SK-N-SH (cell line): ENCODE measurements at regions not wholly inside any gene's neighbourhood (a gene's known extent, or its start where the extent isn't known, plus 50 kb on each side); places are given as distances from the start of the nearest gene placed in this dataset.

Experiments used
- CTCF ChIA-PET: fragments of 300-600, 350-600 bp; formaldehyde crosslinking; extraction: SDS; loops from one replicate; lab custom pipeline; 2021; lab: Yijun Ruan, JAX
- POLR2A ChIA-PET: fragments of 350-600 bp; sonication (Branson Sonifier 250); formaldehyde crosslinking; extraction: SDS; loops from one replicate; lab custom pipeline; 2020; ENCODE audit warnings: antibody characterized with exemption, inconsistent platforms; lab: Yijun Ruan, JAX
- DNase-seq: peaks from one replicate; pipeline ENCODE4 v3.0.0; 2012
- H2AFZ ChIP-seq: fragments of 200-600 bp; sonication (generic); 2 replicates; pipeline ENCODE4 v1.8.1; 2016; ENCODE audit warnings: antibody characterized with exemption, mild to moderate bottlenecking, low read depth
- H3F3A ChIP-seq: fragments of 200-600 bp; sonication (generic); replicated peaks from 2 replicates; pipeline ENCODE3; 2016; ENCODE audit warnings: antibody characterized with exemption, mild to moderate bottlenecking; ENCODE audit not compliant: insufficient read depth
- H3K27ac ChIP-seq, 2 experiments: fragments of 200-500 bp in 1 of 2; fragments of 200-600 bp in 1 of 2; sonication (Bioruptor generic) in 1 of 2; sonication (generic), shearing (Covaris generic) in 1 of 2; 2 replicates each; pipeline versions ENCODE4 v1.5.1 to v1.6.1; 2014 to 2016; ENCODE audit warnings: low read depth in 2 of 2, inconsistent platforms in 1 of 2, low read length in 1 of 2, mild to moderate bottlenecking in 1 of 2, mixed read lengths in 1 of 2
- H3K27me3 ChIP-seq: fragments of 200-600 bp; sonication (generic), shearing (Covaris generic); 2 replicates; pipeline ENCODE4 v1.6.1; 2016; ENCODE audit warnings: mixed run types; ENCODE audit not compliant: insufficient read depth
- H3K36me3 ChIP-seq, 2 experiments: fragments of 200-500 bp in 1 of 2; fragments of 200-600 bp in 1 of 2; sonication (Bioruptor generic) in 1 of 2; sonication (generic) in 1 of 2; replicated peaks in 1 of 2; 2 replicates each; pipeline versions ENCODE3 to v1.5.1; 2014 to 2016; ENCODE audit warnings: low read length in 1 of 2, mild to moderate bottlenecking in 1 of 2; ENCODE audit not compliant: insufficient read depth in 2 of 2, control insufficient read depth in 1 of 2
- H3K4me1 ChIP-seq, 2 experiments: fragments of 200-500 bp in 1 of 2; fragments of 200-600 bp in 1 of 2; sonication (Bioruptor generic) in 1 of 2; sonication (generic), shearing (Covaris generic) in 1 of 2; 2 replicates each; pipeline versions ENCODE4 v1.5.1 to v1.6.1; 2014 to 2016; ENCODE audit warnings: low read depth in 1 of 2, low read length in 1 of 2, mixed run types in 1 of 2; ENCODE audit not compliant: insufficient read depth in 2 of 2, control insufficient read depth in 1 of 2
- H3K4me2 ChIP-seq: fragments of 200-600 bp; sonication (generic), shearing (Covaris generic); 2 replicates; pipeline ENCODE4 v1.6.1; 2017; ENCODE audit warnings: mixed run types
- H3K4me3 ChIP-seq, 2 experiments: fragments of 200-500 bp in 1 of 2; fragments of 200-600 bp in 1 of 2; sonication (Bioruptor generic) in 1 of 2; sonication (generic), shearing (Covaris generic) in 1 of 2; 2 replicates each; pipeline versions ENCODE4 v1.5.1 to v1.8.1; 2014 to 2016; ENCODE audit warnings: low read depth in 2 of 2, inconsistent platforms in 1 of 2, low read length in 1 of 2, mild to moderate bottlenecking in 1 of 2, mixed read lengths in 1 of 2, moderate library complexity in 1 of 2
- H3K79me2 ChIP-seq: fragments of 200-600 bp; sonication (generic); 2 replicates; pipeline ENCODE4 v1.8.1; 2017; ENCODE audit warnings: mild to moderate bottlenecking; ENCODE audit not compliant: insufficient read depth
- H3K9ac ChIP-seq: fragments of 200-600 bp; sonication (generic); 2 replicates; pipeline ENCODE4 v1.6.1; 2017; ENCODE audit warnings: mixed run types
- H3K9me2 ChIP-seq: fragments of 200-600 bp; sonication (generic); 2 replicates; pipeline ENCODE4 v1.6.1; 2017; ENCODE audit warnings: mixed run types
- H3K9me3 ChIP-seq: fragments of 200-600 bp; sonication (generic); 2 replicates; pipeline ENCODE4 v1.6.1; 2017; ENCODE audit warnings: mixed run types, mild to moderate bottlenecking, moderate library complexity
- H4K20me1 ChIP-seq: fragments of 200-600 bp; sonication (generic); 2 replicates; pipeline ENCODE4 v1.6.1; 2017; ENCODE audit warnings: mild to moderate bottlenecking, mixed run types; ENCODE audit not compliant: insufficient read depth
- FOSL2 ChIP-seq: IDR thresholded peaks from 2 replicates; pipeline ENCODE4 v1.4.0; 2012; ENCODE audit warnings: low read depth, mild to moderate bottlenecking, moderate library complexity, borderline replicate concordance
- GATA2 ChIP-seq: sonication (generic); formaldehyde crosslinking; IDR thresholded peaks from 2 replicates; pipeline ENCODE4 v1.5.0; 2020; ENCODE audit warnings: mild to moderate bottlenecking, missing genetic modification reagents
- RAD21 ChIP-seq: IDR thresholded peaks from 2 replicates; pipeline ENCODE4 v1.6.1; 2012; ENCODE audit warnings: mild to moderate bottlenecking, low read length
- TCF12 ChIP-seq: IDR thresholded peaks from 2 replicates; pipeline ENCODE4 v1.4.0; 2012
- YY1 ChIP-seq: IDR thresholded peaks from 2 replicates; pipeline ENCODE4 v1.4.0; 2012; ENCODE audit warnings: low read depth, mild to moderate bottlenecking
- WGBS: methylation state at CpG from one replicate; pipeline ENCODE4 v1.1.6; 2017; ENCODE audit warnings: low lambda C conversion rate; 5-methylcytosine and 5-hydroxymethylcytosine counted together
- TF ChIP-seq, protein P1 (sequence below): IDR thresholded peaks from 2 replicates; pipeline ENCODE4 v1.4.0; 2012; ENCODE audit warnings: low read depth
- TF ChIP-seq, protein P2 (sequence below): IDR thresholded peaks from 2 replicates; pipeline ENCODE4; 2012
- TF ChIP-seq, protein P3 (sequence below): fragments of 200-600 bp; sonication (generic); IDR thresholded peaks from 2 replicates; pipeline ENCODE4 v1.6.1; 2017; ENCODE audit warnings: antibody characterized with exemption, mild to moderate bottlenecking, moderate library complexity

DNA sequence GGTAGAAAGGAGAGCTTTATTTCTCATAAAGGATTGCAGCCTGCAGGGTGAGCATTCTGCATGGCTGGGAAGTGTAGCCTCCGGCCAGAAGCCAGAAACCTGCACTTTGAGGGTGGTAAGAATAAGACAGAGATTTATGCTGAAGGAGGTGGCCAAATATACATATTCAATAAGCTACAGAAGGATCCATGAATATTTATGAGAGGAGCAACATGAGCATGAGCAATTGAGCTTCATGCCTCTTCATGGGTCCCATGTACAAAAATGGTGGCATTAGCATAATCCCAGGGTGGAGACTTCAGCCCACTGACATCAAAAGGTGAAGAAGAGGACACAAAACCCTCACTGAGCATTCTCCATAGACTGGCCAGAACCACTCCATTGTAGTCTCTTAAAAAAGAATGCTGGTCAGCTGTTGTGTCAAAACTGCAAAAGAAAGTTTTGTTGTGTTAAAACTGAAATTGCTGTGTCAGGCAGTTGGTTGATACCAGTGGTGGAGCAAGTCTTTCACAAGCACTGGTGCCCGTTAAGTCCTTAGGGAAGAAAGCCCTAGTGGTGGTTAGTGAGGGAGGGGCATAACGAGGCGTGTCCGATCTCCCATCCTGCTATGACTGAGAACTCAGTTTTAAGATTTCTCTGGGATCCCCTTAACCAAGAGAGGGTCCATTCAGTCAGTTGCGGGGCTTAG lies 160.8 kb upstream of the MAP1B start:
- 77% methylated on average over 6 of the region's 6 CpGs for WGBS
- H3K27me3 ChIP-seq: no peaks in the 10 kb centered on the region
- H3K4me3 ChIP-seq: no peak overlapping the region
- no peaks in the 10 kb centered on the region for H3K9me3 ChIP-seq
- H3F3A ChIP-seq: no peaks in the 10 kb centered on the region
- H3K27ac ChIP-seq: no peak overlapping the region
- no peaks in the 10 kb centered on the region for H4K20me1 ChIP-seq
- H3K9me2 ChIP-seq: no peaks in the 10 kb centered on the region
- H3K4me1 ChIP-seq: no peaks in the 10 kb centered on the region
- ChIA-PET POLR2A (no interaction called here), CTCF (no interaction called here)
- H2AFZ ChIP-seq: no peak overlapping the region
- no peak for TF ChIP-seq TCF12
- TF ChIP-seq RAD21: no peak
- no peak for TF ChIP-seq YY1
- TF ChIP-seq, protein P1, sequence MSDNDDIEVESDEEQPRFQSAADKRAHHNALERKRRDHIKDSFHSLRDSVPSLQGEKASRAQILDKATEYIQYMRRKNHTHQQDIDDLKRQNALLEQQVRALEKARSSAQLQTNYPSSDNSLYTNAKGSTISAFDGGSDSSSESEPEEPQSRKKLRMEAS: no peak
- no peak for DNase-seq
- H3K4me2 ChIP-seq: no peak overlapping the region
- no peaks in the 10 kb centered on the region for H3K79me2 ChIP-seq
- H3K9ac ChIP-seq: no peak overlapping the region
- H3K36me3 ChIP-seq: no peaks in the 10 kb centered on the region

DNA sequence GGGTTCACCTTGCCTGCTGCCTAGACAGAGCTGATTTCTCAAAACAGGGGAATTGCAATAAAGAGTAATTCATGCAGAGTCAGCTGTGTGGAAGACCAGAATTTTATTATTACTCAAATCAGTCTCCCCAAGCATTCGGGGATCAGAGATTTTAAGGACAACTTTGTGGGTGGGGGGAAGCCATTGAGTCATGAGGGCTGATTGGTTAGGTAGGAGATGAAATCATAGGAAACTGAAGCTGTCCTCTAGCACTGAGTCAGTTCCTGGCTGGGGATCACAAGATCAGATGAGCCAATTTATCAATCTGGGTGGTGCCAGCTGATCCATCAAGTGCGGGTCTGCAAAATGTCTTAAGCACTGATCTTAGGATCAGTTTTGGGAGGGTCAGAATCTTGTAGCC lies 159.1 kb upstream of the MAP1B start:
- Histone ChIP-seq H3K4me2 (no peak overlapping the region), H3K4me1 (no peaks in the 10 kb centered on the region), H2AFZ (no peak overlapping the region), H3K4me3 (no peak overlapping the region), H3K79me2 (no peaks in the 10 kb centered on the region), H3K27ac (no peak overlapping the region), H4K20me1 (no peaks in the 10 kb centered on the region), H3K9me3 (no peaks in the 10 kb centered on the region), H3F3A (no peaks in the 10 kb centered on the region), H3K9ac (no peak overlapping the region), H3K36me3 (no peaks in the 10 kb centered on the region), H3K9me2 (no peaks in the 10 kb centered on the region), H3K27me3 (no peaks in the 10 kb centered on the region)
- no peak for DNase-seq
- WGBS: 92% methylated on average over 2 of the region's 2 CpGs
- ChIA-PET POLR2A (no interaction called here), CTCF (no interaction called here)
- TF ChIP-seq GATA2 (CRISPR knock-in tag): no peak
- TF ChIP-seq, protein P2, sequence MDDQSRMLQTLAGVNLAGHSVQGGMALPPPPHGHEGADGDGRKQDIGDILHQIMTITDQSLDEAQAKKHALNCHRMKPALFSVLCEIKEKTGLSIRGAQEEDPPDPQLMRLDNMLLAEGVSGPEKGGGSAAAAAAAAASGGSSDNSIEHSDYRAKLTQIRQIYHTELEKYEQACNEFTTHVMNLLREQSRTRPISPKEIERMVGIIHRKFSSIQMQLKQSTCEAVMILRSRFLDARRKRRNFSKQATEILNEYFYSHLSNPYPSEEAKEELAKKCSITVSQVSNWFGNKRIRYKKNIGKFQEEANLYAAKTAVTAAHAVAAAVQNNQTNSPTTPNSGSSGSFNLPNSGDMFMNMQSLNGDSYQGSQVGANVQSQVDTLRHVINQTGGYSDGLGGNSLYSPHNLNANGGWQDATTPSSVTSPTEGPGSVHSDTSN: 0 out of 2 replicates have a peak, but pooled peaks have one; percentile 8

DNA sequence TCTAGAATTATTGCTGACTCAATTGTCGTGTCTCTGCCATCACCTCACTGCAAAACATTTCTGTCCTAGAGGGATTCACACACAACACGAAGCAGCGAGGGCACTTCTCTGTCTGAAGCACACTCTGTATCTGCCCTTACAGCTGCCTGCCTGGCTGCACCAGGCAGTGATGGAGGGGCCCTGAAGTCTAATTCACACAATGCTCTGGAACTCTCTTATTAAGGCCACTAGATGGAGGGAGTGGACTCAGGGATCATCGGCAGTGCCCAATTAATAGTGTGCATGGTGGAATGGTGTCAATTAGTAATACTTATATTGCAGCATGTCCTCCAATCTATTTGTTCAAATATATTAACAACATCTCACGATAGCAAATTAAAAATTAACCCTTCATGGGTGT lies 157.5 kb upstream of the MAP1B start:
- no peak overlapping the region for H3K9ac ChIP-seq
- POLR2A ChIA-PET: no interaction called here
- no peaks in the 10 kb centered on the region for H3K36me3 ChIP-seq
- no peaks in the 10 kb centered on the region for H4K20me1 ChIP-seq
- DNase-seq: no peak
- no peak overlapping the region for H3K4me3 ChIP-seq
- no peaks in the 10 kb centered on the region for H3K9me3 ChIP-seq
- no peaks in the 10 kb centered on the region for H3F3A ChIP-seq
- no peaks in the 10 kb centered on the region for H3K4me1 ChIP-seq
- H3K27ac ChIP-seq: no peak overlapping the region
- no peaks in the 10 kb centered on the region for H3K9me2 ChIP-seq
- WGBS: 69% methylated on average over 5 of the region's 5 CpGs
- CTCF ChIA-PET: no interaction called here
- no peaks in the 10 kb centered on the region for H3K27me3 ChIP-seq
- TF ChIP-seq RAD21: peak; percentile 28
- TF ChIP-seq, protein P3, sequence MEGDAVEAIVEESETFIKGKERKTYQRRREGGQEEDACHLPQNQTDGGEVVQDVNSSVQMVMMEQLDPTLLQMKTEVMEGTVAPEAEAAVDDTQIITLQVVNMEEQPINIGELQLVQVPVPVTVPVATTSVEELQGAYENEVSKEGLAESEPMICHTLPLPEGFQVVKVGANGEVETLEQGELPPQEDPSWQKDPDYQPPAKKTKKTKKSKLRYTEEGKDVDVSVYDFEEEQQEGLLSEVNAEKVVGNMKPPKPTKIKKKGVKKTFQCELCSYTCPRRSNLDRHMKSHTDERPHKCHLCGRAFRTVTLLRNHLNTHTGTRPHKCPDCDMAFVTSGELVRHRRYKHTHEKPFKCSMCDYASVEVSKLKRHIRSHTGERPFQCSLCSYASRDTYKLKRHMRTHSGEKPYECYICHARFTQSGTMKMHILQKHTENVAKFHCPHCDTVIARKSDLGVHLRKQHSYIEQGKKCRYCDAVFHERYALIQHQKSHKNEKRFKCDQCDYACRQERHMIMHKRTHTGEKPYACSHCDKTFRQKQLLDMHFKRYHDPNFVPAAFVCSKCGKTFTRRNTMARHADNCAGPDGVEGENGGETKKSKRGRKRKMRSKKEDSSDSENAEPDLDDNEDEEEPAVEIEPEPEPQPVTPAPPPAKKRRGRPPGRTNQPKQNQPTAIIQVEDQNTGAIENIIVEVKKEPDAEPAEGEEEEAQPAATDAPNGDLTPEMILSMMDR: 0 out of 2 replicates have a peak, but pooled peaks have one; percentile 18
- no peak for TF ChIP-seq FOSL2
- no peaks in the 10 kb centered on the region for H3K79me2 ChIP-seq
- H3K4me2 ChIP-seq: no peak overlapping the region
- no peak overlapping the region for H2AFZ ChIP-seq
